K562 (cell line): ENCODE measurements at regions not wholly inside any gene's neighbourhood (a gene's known extent, or its start where the extent isn't known, plus 50 kb on each side); places are given as distances from the start of the nearest gene placed in this dataset.

Source experiments
- ATAC-seq: fragments of 200-7000 bp; cut with Tn5 transposase; 3 replicates; pipeline ENCODE4 v1.9.1; 2020; ENCODE audit warnings: moderate library complexity
- BruUV-seq: library from RNA; stranded (reverse); fragments of 400-500 nt; replicated peaks from 2 replicates; lab custom pipeline; 2021; lab: Mats Ljungman, UMichigan
- CTCF ChIA-PET: fragments of 300-600 bp; formaldehyde crosslinking; extraction: SDS; loops from one replicate; lab custom pipeline; 2021; ENCODE audit warnings: low intra/inter-chr PET ratio; lab: Yijun Ruan, JAX
- POLR2A ChIA-PET: fragments of 300-600, 350-650 bp; sonication (Branson Sonifier 250); formaldehyde crosslinking; extraction: SDS; loops from one replicate; lab custom pipeline; 2021; ENCODE audit warnings: antibody characterized with exemption, inconsistent platforms; lab: Yijun Ruan, JAX
- DNase-seq, 4 experiments: peaks; one replicate each; pipeline versions ENCODE4 v3.0.0 to v3.0.0-alpha.2; 2011 to 2018; ENCODE audit warnings: low spot score in 3 of 4, mixed read lengths in 3 of 4; ENCODE audit errors: extremely low read depth in 1 of 4
- FAIRE-seq: peaks from 2 replicates; lab custom pipeline; 2011; peaks lifted over from hg19 to GRCh38; lab: Jason Lieb, UNC
- H2AFZ ChIP-seq: 2 replicates; pipeline ENCODE4 v1.6.0; 2011; ENCODE audit warnings: low read depth, low read length, control low read depth, inconsistent platforms
- H3K27ac ChIP-seq: fragments of 200-600 bp; 3 replicates; pipeline ENCODE4 v1.8.0; 2011; ENCODE audit warnings: low read depth, mild to moderate bottlenecking, control low read depth, inconsistent platforms, low read length, moderate library complexity, mixed read lengths; ENCODE audit errors: extremely low read depth
- H3K27me3 ChIP-seq, 2 experiments: fragments of 300-600 bp in 1 of 2; 2 replicates in 1 of 2; 3 replicates in 1 of 2; pipeline versions ENCODE4 v1.6.0 to v1.8.0; 2011; ENCODE audit warnings: inconsistent platforms in 2 of 2, low read length in 2 of 2, mild to moderate bottlenecking in 1 of 2, mixed read lengths in 1 of 2, moderate library complexity in 1 of 2; ENCODE audit not compliant: control insufficient read depth in 2 of 2, insufficient read depth in 2 of 2
- H3K36me3 ChIP-seq: fragments of 300-600 bp; 3 replicates; pipeline ENCODE4 v1.8.0; 2011; ENCODE audit warnings: mild to moderate bottlenecking, low read length, inconsistent platforms; ENCODE audit not compliant: control insufficient read depth, insufficient read depth
- H3K4me1 ChIP-seq, 2 experiments: fragments of 200-600 bp in 1 of 2; replicated peaks in 1 of 2; 2 replicates in 1 of 2; 3 replicates in 1 of 2; pipeline versions ENCODE4 v1.5.1 to v1.8.0; 2011; ENCODE audit warnings: inconsistent platforms in 2 of 2, low read length in 2 of 2, mild to moderate bottlenecking in 1 of 2, mixed read lengths in 1 of 2, moderate library complexity in 1 of 2; ENCODE audit not compliant: control insufficient read depth in 2 of 2, insufficient read depth in 2 of 2
- H3K4me2 ChIP-seq: 2 replicates; pipeline ENCODE4 v1.6.1; 2011; ENCODE audit warnings: low read length, control low read depth, inconsistent platforms, mixed read lengths; ENCODE audit not compliant: insufficient read depth
- H3K4me3 ChIP-seq: fragments of 200-600 bp; sonication (generic), shearing (Covaris generic); 2 replicates; pipeline ENCODE4 v1.5.1; 2016; ENCODE audit warnings: control low read depth, inconsistent platforms
- H3K79me2 ChIP-seq: fragments of 200-600 bp; 3 replicates; pipeline ENCODE4 v1.8.0; 2011; ENCODE audit warnings: low read length, inconsistent platforms; ENCODE audit not compliant: control insufficient read depth, insufficient read depth
- H3K9ac ChIP-seq, 2 experiments: 2 replicates each; pipeline versions ENCODE4 v1.6.0 to v1.6.1; 2011; ENCODE audit warnings: low read depth in 2 of 2, low read length in 2 of 2, control low read depth in 1 of 2, inconsistent platforms in 1 of 2, mild to moderate bottlenecking in 1 of 2, mixed read lengths in 1 of 2; ENCODE audit not compliant: insufficient read depth in 1 of 2
- H3K9me1 ChIP-seq: one replicate; pipeline ENCODE4 v1.6.0; 2011; ENCODE audit warnings: inconsistent platforms, mild to moderate bottlenecking, low read length, moderate library complexity; ENCODE audit not compliant: control insufficient read depth, insufficient read depth
- H3K9me3 ChIP-seq: replicated peaks from 2 replicates; pipeline ENCODE4 v1.5.1; 2011; ENCODE audit warnings: low read depth, low read length, inconsistent platforms; ENCODE audit not compliant: control insufficient read depth, insufficient read depth
- H4K20me1 ChIP-seq: replicated peaks from 2 replicates; pipeline ENCODE4 v1.6.1; 2011; ENCODE audit warnings: low read length, inconsistent platforms, mixed read lengths; ENCODE audit not compliant: control insufficient read depth, insufficient read depth
- DIDO1 ChIP-seq: fragments of 450-650 bp; IDR thresholded peaks from 2 replicates; pipeline ENCODE4 v1.6.1; 2016; ENCODE audit warnings: low read depth, missing biosample characterization, missing genetic modification characterization
- E2F3 ChIP-seq: fragments of 250-450 bp; sonication (Bioruptor Pico); IDR thresholded peaks from 2 replicates; pipeline ENCODE4 v1.4.0; 2020; ENCODE audit warnings: mild to moderate bottlenecking
- HDGF ChIP-seq: fragments of 450-650 bp; IDR thresholded peaks from 2 replicates; pipeline ENCODE4 v1.6.1; 2016
- MYNN ChIP-seq, 2 experiments: sonication (generic); formaldehyde crosslinking in 1 of 2; IDR thresholded peaks; 2 replicates each; pipeline versions ENCODE4 v1.5.0 to v1.6.1; 2016 to 2020; ENCODE audit warnings: antibody characterized with exemption in 1 of 2, missing genetic modification reagents in 1 of 2
- RBM25 ChIP-seq: fragments of 200-400 bp; formaldehyde crosslinking; IDR thresholded peaks from 2 replicates; pipeline ENCODE4 v1.6.1; 2018; ENCODE audit warnings: low read length, low read depth, moderate library complexity; ENCODE audit not compliant: severe bottlenecking
- WGBS: fragments of 100-300 bp; shearing (Covaris generic); methylation state at CpG from one replicate; pipeline ENCODE4 v1.1.6; 2016; ENCODE audit warnings: low coverage, mixed read lengths; ENCODE audit not compliant: insufficient coverage; ENCODE audit errors: missing lambda C conversion rate; 5-methylcytosine and 5-hydroxymethylcytosine counted together
- in situ Hi-C: fragments of 300-500 bp; cut with MboI; formaldehyde crosslinking; loops from 4 replicates; pipeline ENCODE4 v1.15.0; 2018; ENCODE audit warnings: inconsistent platforms, mixed read lengths
- intact Hi-C: fragments of 100-400 bp; cut with micrococcal nuclease; formaldehyde crosslinking; loops from 2 replicates; pipeline ENCODE4 v1.14.2; 2022
- TF ChIP-seq, protein P1 (sequence below): sonication (generic); formaldehyde crosslinking; IDR thresholded peaks from 2 replicates; pipeline ENCODE4 v1.8.1; 2023; ENCODE audit warnings: missing genetic modification reagents, mild to moderate bottlenecking, borderline replicate concordance

- Histone ChIP-seq H3K27me3 (no peaks in the 10 kb centered on the region), H4K20me1 (no peaks in the 10 kb centered on the region), H3K9me1 (no peaks in the 10 kb centered on the region), H3K9ac (no peak overlapping the region), H3K27ac (no peak overlapping the region), H3K4me1 (no peaks in the 10 kb centered on the region), H3K4me2 (no peak overlapping the region), H3K4me3 (no peak overlapping the region), H3K9me3 (no peaks in the 10 kb centered on the region; the same call in 1 of the 2 replicates), H3K36me3 (no peaks in the 10 kb centered on the region), H2AFZ (no peak overlapping the region), H3K79me2 (no peaks in the 10 kb centered on the region)
- intact Hi-C loops, result no loop called here
- 7% methylated on average over 4 of the region's 4 CpGs for WGBS
- ChIA-PET CTCF (no interaction called here), POLR2A (no interaction called here)
- in situ Hi-C loops, result no loop called here
- DNase-seq, result no peak
- no peak for FAIRE-seq
- no peak for ATAC-seq
- BruUV-seq, result no TSS peak
- TF ChIP-seq DIDO1 (tag) (no peak), RBM25 (no peak)
Observed at GRCh38 chr17:71117466-71117865, 948.1 kb downstream of the KCNJ2 start.

DNA sequence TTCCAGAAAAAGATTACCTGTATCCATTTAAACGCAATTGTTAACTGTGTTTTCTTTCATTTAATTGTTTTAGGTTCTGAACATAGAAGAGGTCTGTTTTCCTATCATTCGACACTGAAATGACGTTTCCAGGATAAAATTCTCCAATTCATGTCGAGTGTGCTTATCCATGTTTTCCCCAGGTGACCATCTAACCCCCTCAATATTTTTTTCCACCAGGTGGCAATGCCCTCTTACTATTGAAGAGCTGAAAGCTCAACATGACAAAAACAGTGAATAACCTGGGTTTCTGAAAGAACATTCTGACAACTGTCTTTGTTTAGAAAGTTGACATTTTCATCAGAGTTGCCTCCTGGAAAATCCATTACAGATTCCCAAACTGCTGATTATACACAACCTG is 948.7 kb downstream of the KCNJ2 start:
- Histone ChIP-seq H3K79me2 (no peaks in the 10 kb centered on the region), H3K27me3 (no peaks in the 10 kb centered on the region), H3K9me3 (no peaks in the 10 kb centered on the region; the same call in 1 of the 2 replicates), H3K4me3 (no peak overlapping the region), H3K4me2 (no peak overlapping the region), H3K9ac (no peak overlapping the region), H3K4me1 (no peaks in the 10 kb centered on the region), H3K9me1 (no peaks in the 10 kb centered on the region), H2AFZ (no peak overlapping the region), H3K27ac (no peak overlapping the region), H4K20me1 (no peaks in the 10 kb centered on the region), H3K36me3 (no peaks in the 10 kb centered on the region)
- no peak for ATAC-seq
- no peak for DNase-seq
- ChIA-PET POLR2A (no interaction called here), CTCF (no interaction called here)
- BruUV-seq, result no TSS peak
- intact Hi-C loops (no loop called here), in situ Hi-C loops (no loop called here)
- FAIRE-seq, result no peak
- 0% methylated on average over 4 of the region's 4 CpGs for WGBS
- TF ChIP-seq HDGF, result no peak
- TF ChIP-seq, protein P1, sequence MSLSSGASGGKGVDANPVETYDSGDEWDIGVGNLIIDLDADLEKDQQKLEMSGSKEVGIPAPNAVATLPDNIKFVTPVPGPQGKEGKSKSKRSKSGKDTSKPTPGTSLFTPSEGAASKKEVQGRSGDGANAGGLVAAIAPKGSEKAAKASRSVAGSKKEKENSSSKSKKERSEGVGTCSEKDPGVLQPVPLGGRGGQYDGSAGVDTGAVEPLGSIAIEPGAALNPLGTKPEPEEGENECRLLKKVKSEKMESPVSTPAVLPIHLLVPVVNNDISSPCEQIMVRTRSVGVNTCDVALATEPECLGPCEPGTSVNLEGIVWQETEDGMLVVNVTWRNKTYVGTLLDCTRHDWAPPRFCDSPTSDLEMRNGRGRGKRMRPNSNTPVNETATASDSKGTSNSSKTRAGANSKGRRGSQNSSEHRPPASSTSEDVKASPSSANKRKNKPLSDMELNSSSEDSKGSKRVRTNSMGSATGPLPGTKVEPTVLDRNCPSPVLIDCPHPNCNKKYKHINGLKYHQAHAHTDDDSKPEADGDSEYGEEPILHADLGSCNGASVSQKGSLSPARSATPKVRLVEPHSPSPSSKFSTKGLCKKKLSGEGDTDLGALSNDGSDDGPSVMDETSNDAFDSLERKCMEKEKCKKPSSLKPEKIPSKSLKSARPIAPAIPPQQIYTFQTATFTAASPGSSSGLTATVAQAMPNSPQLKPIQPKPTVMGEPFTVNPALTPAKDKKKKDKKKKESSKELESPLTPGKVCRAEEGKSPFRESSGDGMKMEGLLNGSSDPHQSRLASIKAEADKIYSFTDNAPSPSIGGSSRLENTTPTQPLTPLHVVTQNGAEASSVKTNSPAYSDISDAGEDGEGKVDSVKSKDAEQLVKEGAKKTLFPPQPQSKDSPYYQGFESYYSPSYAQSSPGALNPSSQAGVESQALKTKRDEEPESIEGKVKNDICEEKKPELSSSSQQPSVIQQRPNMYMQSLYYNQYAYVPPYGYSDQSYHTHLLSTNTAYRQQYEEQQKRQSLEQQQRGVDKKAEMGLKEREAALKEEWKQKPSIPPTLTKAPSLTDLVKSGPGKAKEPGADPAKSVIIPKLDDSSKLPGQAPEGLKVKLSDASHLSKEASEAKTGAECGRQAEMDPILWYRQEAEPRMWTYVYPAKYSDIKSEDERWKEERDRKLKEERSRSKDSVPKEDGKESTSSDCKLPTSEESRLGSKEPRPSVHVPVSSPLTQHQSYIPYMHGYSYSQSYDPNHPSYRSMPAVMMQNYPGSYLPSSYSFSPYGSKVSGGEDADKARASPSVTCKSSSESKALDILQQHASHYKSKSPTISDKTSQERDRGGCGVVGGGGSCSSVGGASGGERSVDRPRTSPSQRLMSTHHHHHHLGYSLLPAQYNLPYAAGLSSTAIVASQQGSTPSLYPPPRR (CRISPR knock-in tag), result no peak
- TF ChIP-seq MYNN (IDR thresholded peaks at IDR 0.05), result no peak
- TF ChIP-seq MYNN (CRISPR knock-in tag; IDR thresholded peaks at IDR 0.05), result no peak
- TF ChIP-seq E2F3 (CRISPR knock-in tag), result no peak
